Hematopoietic multipotent progenitor cell treated with erythropoietin and hydrocortisone succinate and interleukin-3 and kit ligand, for 4 days (in vitro differentiated cells): ENCODE measurements at regions not wholly inside any gene's neighbourhood (a gene's known extent, or its start where the extent isn't known, plus 50 kb on each side); places are given as distances from the start of the nearest gene placed in this dataset.
A peak's percentile ranks its signal among the peaks of the same experiment; 100 is the strongest.

ENCODE experiments used
- DNase-seq: peaks from one replicate; pipeline ENCODE4 v3.0.0-alpha.2; 2015

- no peak for DNase-seq
These were observed 107.7 kb upstream of the POU2AF2 start for GRCh38 chr11:111137846-111138245.

GRCh38 chr11:111135778-111136570 lies 109.6 kb upstream of the POU2AF2 start:
- no peak for DNase-seq

- DNase-seq, result no peak
These were observed 110.4 kb upstream of the POU2AF2 start for GRCh38 chr11:111135101-111135500.

- DNase-seq, result no peak
These were observed 117.3 kb upstream of the POU2AF2 start for GRCh38 chr11:111128076-111128870.

GRCh38 chr11:111124724-111125123 lies 120.8 kb upstream of the POU2AF2 start:
- no peak for DNase-seq

- DNase-seq, result no peak
These were observed 121.8 kb upstream of the POU2AF2 start for GRCh38 chr11:111123463-111124398.

- no peak for DNase-seq
These were observed 124.7 kb upstream of the POU2AF2 start for GRCh38 chr11:111120696-111121302.

- DNase-seq, result no peak
These were observed 125.4 kb upstream of the POU2AF2 start for GRCh38 chr11:111120161-111120560.

- no peak for DNase-seq
These were observed 125.8 kb upstream of the POU2AF2 start for GRCh38 chr11:111119751-111120150.

GRCh38 chr11:111115890-111116289 lies 129.6 kb upstream of the POU2AF2 start:
- no peak for DNase-seq

- DNase-seq, result no peak
These were observed 131.4 kb upstream of the POU2AF2 start for GRCh38 chr11:111114091-111114490.

- DNase-seq, result no peak
These were observed 132.9 kb upstream of the POU2AF2 start for GRCh38 chr11:111112614-111113013.

GRCh38 chr11:111107501-111107900 lies 138.0 kb upstream of the POU2AF2 start:
- DNase-seq, result peak; percentile 36

- DNase-seq, result no peak
These were observed 138.9 kb upstream of the POU2AF2 start for GRCh38 chr11:111106641-111107040.

GRCh38 chr11:111105566-111105965 lies 140.0 kb upstream of the POU2AF2 start:
- no peak for DNase-seq

GRCh38 chr11:111104185-111104584 lies 141.3 kb upstream of the POU2AF2 start:
- DNase-seq, result no peak

GRCh38 chr11:111101881-111102280 lies 143.6 kb upstream of the POU2AF2 start:
- DNase-seq, result no peak

GRCh38 chr11:111099028-111099713 lies 146.4 kb upstream of the POU2AF2 start:
- DNase-seq, result no peak

GRCh38 chr11:111098091-111098490 lies 147.4 kb upstream of the POU2AF2 start:
- no peak for DNase-seq

- peak; percentile 59 for DNase-seq
These were observed 148.3 kb upstream of the POU2AF2 start for GRCh38 chr11:111097191-111097590.

- DNase-seq, result no peak
These were observed 150.2 kb upstream of the POU2AF2 start for GRCh38 chr11:111095327-111095726.

- DNase-seq, result no peak
These were observed 152.5 kb upstream of the POU2AF2 start for GRCh38 chr11:111093061-111093460.
